ENCODE measurements at regions not wholly inside any gene's neighbourhood (a gene's known extent, or its start where the extent isn't known, plus 50 kb on each side); places are given as distances from the start of the nearest gene placed in this dataset.

- H3K27ac ChIP-seq (ENCODE audit: low read depth, low read length), result no peak overlapping the region
- H3K36me3 ChIP-seq (ENCODE audit: control insufficient read depth in 3 of 3, insufficient read depth in 3 of 3, low read length in 3 of 3), result no peaks in the 10 kb centered on the region
- no peaks in the 10 kb centered on the region for H3K4me1 ChIP-seq (ENCODE audit: control insufficient read depth in 3 of 3, insufficient read depth in 3 of 3, low read length in 3 of 3)
- H3K9ac ChIP-seq (ENCODE audit: low read depth in 1 of 3, low read length in 3 of 3), result no peak overlapping the region
- H3K4me3 ChIP-seq (ENCODE audit: low read length in 3 of 3), result no peak overlapping the region
- H3K27me3 ChIP-seq (ENCODE audit: control insufficient read depth in 3 of 3, insufficient read depth in 3 of 3, low read length in 3 of 3), result no peaks in the 10 kb centered on the region
- H3K9me3 ChIP-seq (ENCODE audit: control insufficient read depth in 3 of 3, low read length in 3 of 3), result no peaks in the 10 kb centered on the region
Measured at GRCh38 chr3:188091746-188092145, 62.2 kb upstream of the LPP start.

GRCh38 chr3:188092648-188093047 is 61.3 kb upstream of the LPP start:
- H3K27ac ChIP-seq (ENCODE audit: low read depth, low read length), result no peak overlapping the region
- H3K36me3 ChIP-seq (ENCODE audit: control insufficient read depth in 3 of 3, insufficient read depth in 3 of 3, low read length in 3 of 3), result no peaks in the 10 kb centered on the region
- no peaks in the 10 kb centered on the region for H3K9me3 ChIP-seq (ENCODE audit: control insufficient read depth in 3 of 3, low read length in 3 of 3)
- H3K27me3 ChIP-seq (ENCODE audit: control insufficient read depth in 3 of 3, insufficient read depth in 3 of 3, low read length in 3 of 3), result no peaks in the 10 kb centered on the region
- no peak overlapping the region for H3K9ac ChIP-seq (ENCODE audit: low read depth in 1 of 3, low read length in 3 of 3)
- H3K4me3 ChIP-seq (ENCODE audit: low read length in 3 of 3), result no peak overlapping the region
- peaks cover 0 to 3% (median 2%) of the 10 kb centered on the region in 3 donors for H3K4me1 ChIP-seq (ENCODE audit: control insufficient read depth in 3 of 3, insufficient read depth in 3 of 3, low read length in 3 of 3)

DNA sequence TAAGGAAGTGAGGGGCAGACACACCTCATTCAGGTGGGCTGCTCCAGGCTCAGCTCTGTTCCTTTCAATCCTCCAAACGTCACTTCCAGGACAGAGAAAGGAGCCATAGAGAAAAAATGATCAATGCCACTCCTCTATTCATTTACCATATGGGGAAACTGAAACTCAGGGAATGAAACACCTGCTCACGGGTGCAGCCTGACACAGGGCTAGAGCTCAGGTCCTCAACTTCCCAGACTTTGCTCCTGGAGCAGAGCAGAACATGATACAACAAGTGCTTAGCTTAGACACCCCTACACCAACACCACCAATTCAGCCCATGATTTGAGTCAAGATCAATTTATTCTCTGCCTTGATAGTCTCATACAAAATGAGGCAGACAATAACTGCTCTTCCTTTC is 58.5 kb upstream of the LPP start:
- no peaks in the 10 kb centered on the region for H3K36me3 ChIP-seq (ENCODE audit: control insufficient read depth in 3 of 3, insufficient read depth in 3 of 3, low read length in 3 of 3)
- H3K27me3 ChIP-seq (ENCODE audit: control insufficient read depth in 3 of 3, insufficient read depth in 3 of 3, low read length in 3 of 3), result no peaks in the 10 kb centered on the region
- H3K9me3 ChIP-seq (ENCODE audit: control insufficient read depth in 3 of 3, low read length in 3 of 3), result no peaks in the 10 kb centered on the region
- H3K27ac ChIP-seq (ENCODE audit: low read depth, low read length), result no peak overlapping the region
- H3K4me1 ChIP-seq (ENCODE audit: control insufficient read depth in 3 of 3, insufficient read depth in 3 of 3, low read length in 3 of 3), result peaks cover 0 to 3% (median 2%) of the 10 kb centered on the region in 3 donors
- no peak overlapping the region for H3K4me3 ChIP-seq (ENCODE audit: low read length in 3 of 3)
- H3K9ac ChIP-seq (ENCODE audit: low read depth in 1 of 3, low read length in 3 of 3), result no peak overlapping the region

DNA sequence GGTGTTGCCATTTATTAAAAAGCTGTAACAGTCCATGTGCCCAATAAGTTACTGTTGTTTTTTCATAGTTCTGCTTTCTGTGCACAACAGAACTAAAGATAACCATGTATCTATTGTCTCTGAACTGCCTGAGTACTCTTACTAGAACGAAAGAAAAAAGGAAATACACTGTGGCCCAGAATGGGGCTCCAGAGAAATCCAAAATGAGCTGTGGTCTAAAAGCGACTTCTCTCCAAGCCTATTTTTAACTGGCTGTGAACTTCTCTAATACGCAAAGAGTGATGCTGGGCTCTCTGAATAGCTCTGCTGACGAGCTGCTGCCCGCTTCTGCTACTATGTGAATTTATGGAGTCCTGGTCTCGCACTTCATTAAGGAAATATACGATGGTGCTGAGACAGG is 56.2 kb upstream of the LPP start:
- Histone ChIP-seq H3K27me3 (ENCODE audit: control insufficient read depth in 3 of 3, insufficient read depth in 3 of 3, low read length in 3 of 3) (no peaks in the 10 kb centered on the region), H3K9me3 (ENCODE audit: control insufficient read depth in 3 of 3, low read length in 3 of 3) (peaks cover 0 to 3% (median 0%) of the 10 kb centered on the region in 3 donors), H3K4me1 (ENCODE audit: control insufficient read depth in 3 of 3, insufficient read depth in 3 of 3, low read length in 3 of 3) (peaks cover 0 to 3% (median 2%) of the 10 kb centered on the region in 3 donors), H3K27ac (ENCODE audit: low read depth, low read length) (peak overlapping the region; percentile 14), H3K9ac (ENCODE audit: low read depth in 1 of 3, low read length in 3 of 3) (peak overlapping the region; percentile 5 to 63 (median 62)), H3K4me3 (ENCODE audit: low read length in 3 of 3) (peak overlapping the region in 1 of 3 donors; percentile 3), H3K36me3 (ENCODE audit: control insufficient read depth in 3 of 3, insufficient read depth in 3 of 3, low read length in 3 of 3) (no peaks in the 10 kb centered on the region)

DNA sequence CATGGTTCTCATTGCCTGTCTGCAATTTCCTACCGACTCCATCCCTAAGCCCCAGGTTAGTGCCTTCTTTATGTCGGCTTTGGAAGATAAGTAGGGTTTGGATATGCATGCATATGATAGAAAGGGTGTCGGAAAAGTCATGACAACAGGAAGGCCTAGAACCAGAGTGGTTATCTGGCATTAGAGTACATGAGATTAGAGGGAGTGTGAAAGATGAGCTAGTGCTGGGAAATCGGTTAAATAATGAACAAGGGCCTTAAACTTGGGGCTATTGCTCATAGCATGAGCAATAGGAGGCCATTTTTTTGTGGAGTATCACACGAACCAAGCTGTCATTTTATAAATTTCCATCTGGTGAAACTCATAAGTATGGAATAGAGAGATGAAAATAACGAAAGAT is 54.0 kb upstream of the LPP start:
- no peak overlapping the region for H3K4me3 ChIP-seq (ENCODE audit: low read length in 3 of 3)
- H3K4me1 ChIP-seq (ENCODE audit: control insufficient read depth in 3 of 3, insufficient read depth in 3 of 3, low read length in 3 of 3), result peaks cover 0 to 3% (median 2%) of the 10 kb centered on the region in 3 donors
- peaks cover 0 to 3% (median 0%) of the 10 kb centered on the region in 3 donors for H3K9me3 ChIP-seq (ENCODE audit: control insufficient read depth in 3 of 3, low read length in 3 of 3)
- H3K27ac ChIP-seq (ENCODE audit: low read depth, low read length), result no peak overlapping the region
- H3K27me3 ChIP-seq (ENCODE audit: control insufficient read depth in 3 of 3, insufficient read depth in 3 of 3, low read length in 3 of 3), result no peaks in the 10 kb centered on the region
- H3K9ac ChIP-seq (ENCODE audit: low read depth in 1 of 3, low read length in 3 of 3), result no peak overlapping the region
- no peaks in the 10 kb centered on the region for H3K36me3 ChIP-seq (ENCODE audit: control insufficient read depth in 3 of 3, insufficient read depth in 3 of 3, low read length in 3 of 3)

- Histone ChIP-seq H3K36me3 (ENCODE audit: control insufficient read depth in 3 of 3, insufficient read depth in 3 of 3, low read length in 3 of 3) (no peaks in the 10 kb centered on the region), H3K9me3 (ENCODE audit: control insufficient read depth in 3 of 3, low read length in 3 of 3) (peaks cover 0 to 3% (median 0%) of the 10 kb centered on the region in 3 donors)
Measured at GRCh38 chr3:188102861-188103547, 51.0 kb upstream of the LPP start.

DNA sequence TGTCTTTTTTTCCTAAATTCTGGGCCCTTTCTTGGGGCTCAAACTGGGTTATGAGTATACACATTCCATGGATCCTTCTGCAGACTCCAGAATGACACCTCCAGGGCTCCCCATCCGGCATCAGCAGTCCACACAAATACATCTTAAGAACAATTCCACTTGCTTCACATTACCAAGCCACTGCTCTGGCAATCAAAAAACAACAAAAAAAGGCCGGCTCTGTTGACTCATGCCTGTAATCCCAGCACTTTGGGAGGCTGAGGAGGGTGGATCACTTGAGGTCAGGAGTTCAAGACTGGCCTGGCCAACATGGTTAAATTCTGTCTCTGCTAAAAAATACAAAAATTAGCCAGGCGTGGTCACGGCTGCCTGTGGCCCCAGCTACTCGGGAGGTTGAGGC is 49.9 kb upstream of the LPP start:
- no peaks in the 10 kb centered on the region for H3K4me1 ChIP-seq (ENCODE audit: control insufficient read depth in 3 of 3, insufficient read depth in 3 of 3, low read length in 3 of 3)
- H3K27me3 ChIP-seq (ENCODE audit: control insufficient read depth in 3 of 3, insufficient read depth in 3 of 3, low read length in 3 of 3), result no peaks in the 10 kb centered on the region
- H3K27ac ChIP-seq (ENCODE audit: low read depth, low read length), result no peak overlapping the region
- no peaks in the 10 kb centered on the region for H3K36me3 ChIP-seq (ENCODE audit: control insufficient read depth in 3 of 3, insufficient read depth in 3 of 3, low read length in 3 of 3)
- H3K9me3 ChIP-seq (ENCODE audit: control insufficient read depth in 3 of 3, low read length in 3 of 3), result peaks cover 0 to 3% (median 0%) of the 10 kb centered on the region in 3 donors
- H3K9ac ChIP-seq (ENCODE audit: low read depth in 1 of 3, low read length in 3 of 3), result no peak overlapping the region
- no peak overlapping the region for H3K4me3 ChIP-seq (ENCODE audit: low read length in 3 of 3)

More at GRCh38 chr3:188102861-188103547, 51.0 kb upstream of the LPP start:
- no peak overlapping the region for H3K4me3 ChIP-seq (ENCODE audit: low read length in 3 of 3)
- H3K27me3 ChIP-seq (ENCODE audit: control insufficient read depth in 3 of 3, insufficient read depth in 3 of 3, low read length in 3 of 3), result no peaks in the 10 kb centered on the region
- H3K4me1 ChIP-seq (ENCODE audit: control insufficient read depth in 3 of 3, insufficient read depth in 3 of 3, low read length in 3 of 3), result no peaks in the 10 kb centered on the region
- H3K27ac ChIP-seq (ENCODE audit: low read depth, low read length), result no peak overlapping the region
- no peak overlapping the region for H3K9ac ChIP-seq (ENCODE audit: low read depth in 1 of 3, low read length in 3 of 3)

All from skeletal muscle tissue (tissue), 3 donors.